Myocyte (in vitro differentiated cells): ENCODE measurements at regions not wholly inside any gene's neighbourhood (a gene's known extent, or its start where the extent isn't known, plus 50 kb on each side); places are given as distances from the start of the nearest gene placed in this dataset.
A peak's percentile ranks its signal among the peaks of the same experiment; 100 is the strongest.

Experiments used
- DNase-seq: peaks from one replicate; pipeline ENCODE4 v3.0.0-alpha.2; 2012; ENCODE audit warnings: low read depth

DNA sequence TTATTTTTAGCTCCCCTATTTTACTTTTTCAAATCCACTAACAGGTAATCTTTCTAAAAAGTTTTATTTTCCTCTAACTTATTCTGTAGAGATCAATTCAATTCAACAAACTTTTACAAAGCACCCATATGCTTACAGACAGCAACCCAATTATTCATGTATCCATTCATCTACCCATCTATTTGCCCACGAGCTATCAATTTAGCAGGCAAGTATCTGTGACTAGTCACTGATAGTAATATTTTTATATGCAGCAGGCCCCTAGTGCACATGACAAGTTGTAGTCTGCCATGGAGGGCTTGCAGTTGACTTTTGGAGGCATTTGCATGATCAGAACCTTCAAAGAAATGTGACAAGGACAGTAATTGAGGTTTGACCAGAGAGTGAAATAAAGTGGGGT is 753.2 kb upstream of the TENM4 start:
- DNase-seq, result no peak

- no peak for DNase-seq
Observed at GRCh38 chr11:80188076-80188627, 747.3 kb upstream of the TENM4 start.

DNA sequence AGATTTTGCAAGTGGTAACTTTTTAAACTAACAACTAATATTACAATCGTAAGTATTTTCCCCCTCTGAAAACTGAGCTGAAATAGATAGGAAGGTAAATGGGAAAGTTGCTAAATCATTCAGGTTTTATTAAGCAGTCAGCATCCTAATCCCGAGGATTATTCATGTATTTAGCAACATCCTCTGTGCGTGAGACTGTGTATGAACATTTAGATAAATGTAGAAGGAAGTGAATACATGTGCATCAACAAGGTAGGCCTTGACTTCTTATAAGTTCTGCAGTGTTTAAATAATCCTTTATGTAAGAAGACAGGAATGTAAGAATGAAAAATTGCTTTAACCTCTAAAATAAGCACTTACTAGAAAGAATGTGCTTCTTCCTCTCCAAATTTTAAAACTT is 745.9 kb upstream of the TENM4 start:
- DNase-seq, result no peak

DNA sequence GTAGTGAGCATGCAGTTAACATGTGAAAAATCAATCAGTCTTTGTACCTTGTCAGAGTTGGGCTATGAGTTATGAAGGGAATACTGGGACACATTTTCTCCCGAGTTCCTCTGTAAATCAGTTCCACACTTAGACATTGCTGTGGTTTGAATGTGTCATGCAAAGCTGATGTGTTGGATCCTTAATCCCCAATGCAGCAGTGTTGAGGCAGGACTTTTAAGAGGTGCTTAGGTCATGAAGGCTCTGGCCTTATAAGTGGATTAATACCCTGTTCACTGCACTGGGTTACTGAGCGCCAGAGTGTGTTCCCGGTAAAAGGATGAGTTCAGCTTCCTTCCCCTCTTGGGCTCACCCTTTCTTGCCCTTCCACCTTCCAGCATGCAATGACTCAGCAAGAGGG is 742.1 kb upstream of the TENM4 start:
- no peak for DNase-seq

- DNase-seq, result no peak
Observed at GRCh38 chr11:80173371-80174136, 732.7 kb upstream of the TENM4 start.

DNA sequence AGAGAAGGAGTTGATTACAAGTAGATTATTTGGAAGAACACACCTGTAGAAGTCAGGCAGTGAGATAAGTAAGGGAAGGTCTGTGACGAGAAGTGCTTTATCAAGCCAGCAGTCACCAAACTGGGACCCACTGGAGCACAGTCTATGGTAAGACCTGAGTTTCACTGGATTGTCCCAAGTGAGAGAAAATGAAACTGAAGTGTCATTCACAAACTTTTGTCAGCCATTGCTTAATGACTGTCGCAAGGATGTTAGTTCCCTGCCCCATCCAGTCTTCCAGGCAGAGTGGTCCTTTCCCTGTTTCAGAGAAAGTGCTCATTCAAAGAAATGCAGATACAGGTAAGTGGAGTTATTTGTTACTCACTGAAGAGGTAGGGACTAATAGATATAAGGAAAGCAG is 728.0 kb upstream of the TENM4 start:
- DNase-seq, result no peak

GRCh38 chr11:80167766-80168165 is 726.9 kb upstream of the TENM4 start:
- DNase-seq, result peak; percentile 24

GRCh38 chr11:80165744-80166143 is 724.9 kb upstream of the TENM4 start:
- no peak for DNase-seq

- DNase-seq, result no peak
Observed at GRCh38 chr11:80163441-80163840, 722.6 kb upstream of the TENM4 start.

GRCh38 chr11:80163011-80163410 is 722.2 kb upstream of the TENM4 start:
- peak; percentile 73 for DNase-seq

DNA sequence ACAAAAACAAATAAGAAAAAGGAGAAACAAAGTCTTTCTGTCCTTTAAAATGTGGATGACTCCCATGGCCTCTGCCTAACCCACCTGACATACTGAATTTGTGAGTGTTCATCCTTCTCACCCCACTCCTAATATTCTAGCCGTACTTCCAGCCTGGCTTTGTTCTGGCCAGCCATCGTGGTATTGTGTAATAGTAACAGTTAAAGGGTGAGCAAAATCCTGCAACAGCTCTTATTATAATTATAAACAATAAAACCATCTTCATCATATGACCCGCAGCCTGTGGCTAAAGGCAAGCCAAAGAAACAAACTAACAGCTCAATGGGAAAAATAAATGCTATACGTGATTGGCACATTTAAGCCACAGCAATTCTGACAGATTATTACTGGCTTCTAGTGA is 721.6 kb upstream of the TENM4 start:
- no peak for DNase-seq

DNA sequence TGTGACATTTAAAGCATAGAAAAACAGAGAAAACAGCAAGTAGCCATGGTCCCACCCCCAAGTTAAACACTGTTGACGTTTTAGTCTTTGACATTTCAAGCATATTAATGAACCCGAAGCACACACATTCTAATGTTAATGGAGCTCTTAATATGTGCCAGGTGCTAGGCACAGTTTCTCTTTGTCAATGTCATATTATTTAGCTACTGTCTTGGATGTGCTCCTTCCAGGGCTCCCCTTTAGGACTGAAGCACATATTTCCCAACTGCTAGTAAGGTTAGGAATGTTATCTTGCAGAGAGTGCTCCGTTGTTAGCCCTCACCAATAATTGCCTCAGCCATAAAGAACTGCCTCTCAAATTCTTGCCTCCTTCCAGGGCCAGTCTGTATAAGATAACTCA is 716.6 kb upstream of the TENM4 start:
- no peak for DNase-seq

DNA sequence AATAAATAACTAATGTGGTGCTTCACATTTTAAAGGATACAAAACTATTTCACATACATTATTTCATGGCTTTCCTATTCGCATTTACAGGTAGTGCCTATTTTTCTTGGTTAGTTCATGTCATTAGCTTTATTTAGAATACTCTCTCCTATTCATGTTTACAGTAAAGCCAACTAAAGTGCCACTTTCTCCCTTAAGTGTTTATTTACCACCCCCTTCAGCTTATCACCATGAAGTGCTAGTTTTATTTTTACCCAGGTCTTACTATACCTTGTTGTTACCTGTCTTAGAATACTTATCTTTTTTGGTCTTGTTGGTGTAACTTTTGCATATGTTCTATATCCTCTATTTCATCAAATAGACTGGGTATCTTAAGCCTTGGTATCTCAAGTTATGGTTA is 715.2 kb upstream of the TENM4 start:
- no peak for DNase-seq

GRCh38 chr11:80155412-80156017 is 714.7 kb upstream of the TENM4 start:
- peak; percentile 67 for DNase-seq

DNA sequence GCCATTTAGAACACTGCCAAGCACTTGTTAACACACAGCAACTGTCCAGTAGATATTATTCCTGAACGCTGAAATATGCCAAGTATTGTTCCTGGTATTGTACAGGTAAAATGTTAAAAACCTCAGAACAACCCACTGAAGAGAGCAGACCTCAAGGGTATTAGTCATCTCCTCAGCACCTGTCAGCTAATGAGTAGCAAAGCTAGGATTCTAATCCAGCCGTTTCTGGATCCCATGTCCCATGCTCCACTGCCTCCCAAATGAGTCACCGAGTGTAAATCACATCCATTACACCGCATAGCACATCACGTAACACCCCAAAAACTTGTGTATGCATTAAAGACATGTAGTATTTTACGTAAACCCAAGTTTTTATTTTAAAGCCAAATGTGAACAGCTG is 705.4 kb upstream of the TENM4 start:
- peak; percentile 67 for DNase-seq

GRCh38 chr11:80144897-80145594 is 704.2 kb upstream of the TENM4 start:
- DNase-seq, result no peak

DNA sequence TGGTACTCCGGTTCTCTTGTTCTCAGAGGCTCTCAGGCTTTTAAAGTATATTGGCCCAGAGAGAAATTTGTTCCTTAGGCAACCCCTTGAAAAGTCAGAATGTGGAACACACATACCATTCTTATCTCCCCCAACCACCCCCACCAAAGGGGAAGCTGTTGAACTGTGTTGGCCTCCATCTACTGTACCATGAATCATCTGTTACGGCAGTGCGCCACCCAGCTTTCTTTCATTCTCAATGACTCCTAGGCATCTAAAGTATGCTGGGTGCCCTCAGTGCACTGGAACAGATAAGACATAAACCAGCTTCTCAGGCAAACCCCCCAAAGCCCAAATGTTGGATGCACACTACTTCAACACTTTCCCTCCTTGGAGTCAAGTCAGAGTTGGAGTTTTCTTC is 696.2 kb upstream of the TENM4 start:
- no peak for DNase-seq

- DNase-seq, result no peak
Observed at GRCh38 chr11:80129396-80129795, 688.6 kb upstream of the TENM4 start.

DNA sequence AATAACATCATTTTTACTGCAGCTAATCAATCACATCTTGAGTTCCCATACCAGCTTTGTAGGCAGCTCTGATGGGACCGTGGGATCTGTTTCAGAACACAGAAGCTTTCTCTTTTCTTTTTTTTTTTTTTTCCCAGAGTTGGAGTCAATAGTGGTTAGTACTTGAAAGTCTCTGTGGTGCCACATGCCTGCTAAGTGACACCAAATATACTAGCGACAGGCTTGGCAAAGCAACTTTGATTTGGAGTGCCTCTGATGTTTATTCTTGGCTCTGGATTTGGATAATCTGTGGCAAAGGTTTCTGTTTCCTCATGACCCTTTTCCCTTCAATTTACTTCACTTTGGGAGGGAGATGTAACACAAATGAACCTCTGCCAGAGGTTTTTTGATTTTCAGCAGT is 681.4 kb upstream of the TENM4 start:
- peak; percentile 37 for DNase-seq

DNA sequence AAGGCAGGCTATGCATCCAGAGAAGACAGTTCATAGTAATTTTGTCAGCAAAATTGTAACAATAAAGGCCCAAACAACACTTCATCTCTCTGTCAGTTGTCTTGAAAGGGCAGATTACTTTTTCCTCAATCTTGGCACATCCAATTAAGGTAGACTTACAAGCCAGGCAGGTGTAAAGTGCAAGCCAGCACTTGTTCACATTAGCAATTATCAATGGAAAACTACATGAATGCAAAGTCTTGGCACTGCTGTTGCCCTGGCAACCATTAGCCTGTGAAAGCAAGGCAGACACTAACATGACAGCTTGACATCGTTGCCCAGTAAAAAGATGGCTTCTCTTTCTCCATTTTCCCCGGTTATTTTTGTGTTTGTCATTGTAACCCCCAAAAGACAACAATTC is 677.2 kb upstream of the TENM4 start:
- DNase-seq, result no peak

DNA sequence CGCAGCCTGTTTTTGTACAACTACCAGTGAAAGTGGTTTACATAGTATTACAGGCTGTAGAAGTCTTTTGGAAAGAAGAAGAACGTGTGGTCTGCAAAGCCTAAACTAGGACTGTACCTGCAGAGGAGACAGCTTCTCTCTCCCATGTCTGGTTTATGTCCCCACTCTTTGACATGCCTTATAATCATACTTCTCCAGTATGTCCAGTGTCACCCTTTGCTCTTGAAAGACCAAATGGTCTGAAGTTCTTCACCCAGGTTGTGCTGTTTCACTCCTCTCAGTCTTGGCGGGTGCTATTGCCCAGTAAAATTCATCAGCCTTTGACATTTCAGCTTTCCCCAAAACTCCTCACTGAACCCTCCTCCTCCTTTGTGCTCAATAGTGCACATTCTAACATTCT is 676.0 kb upstream of the TENM4 start:
- DNase-seq, result no peak

GRCh38 chr11:80109652-80110051 is 668.8 kb upstream of the TENM4 start:
- DNase-seq, result no peak
